NB4 (cell line): ENCODE measurements at regions not wholly inside any gene's neighbourhood (a gene's known extent, or its start where the extent isn't known, plus 50 kb on each side); places are given as distances from the start of the nearest gene placed in this dataset.

Source experiments
- CTCF ChIP-seq: IDR thresholded peaks from one replicate; pipeline ENCODE4 v1.5.1; 2012; ENCODE audit warnings: low read depth, low read length
- MAX ChIP-seq: IDR thresholded peaks from 2 replicates; pipeline ENCODE4 v1.6.1; 2011; ENCODE audit warnings: low read depth, low read length
- MYC ChIP-seq: IDR thresholded peaks from 2 replicates; pipeline ENCODE4 v1.6.1; 2011; ENCODE audit warnings: low read depth, low read length
- POLR2A ChIP-seq: IDR thresholded peaks from 2 replicates; pipeline ENCODE4 v1.6.1; 2011; ENCODE audit warnings: mild to moderate bottlenecking; ENCODE audit not compliant: insufficient read length; ENCODE audit errors: extremely low read depth

DNA sequence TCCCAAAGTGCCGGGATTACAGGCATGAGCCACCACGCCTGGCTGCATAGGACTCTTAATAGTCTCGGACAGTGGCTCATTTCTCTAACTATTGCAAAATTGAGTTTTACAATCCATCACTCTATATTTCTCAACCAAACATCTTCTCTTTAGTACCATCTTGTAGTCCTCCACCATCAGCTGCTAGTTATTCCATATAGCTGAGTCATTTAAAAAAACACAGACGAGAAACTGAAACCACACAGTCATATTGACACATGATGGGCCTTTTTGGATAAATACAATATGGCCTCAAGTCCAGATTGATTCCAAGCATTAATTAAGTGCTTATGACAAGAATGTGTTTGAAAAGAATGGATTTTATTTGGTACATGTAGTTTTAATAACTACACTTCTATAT, 599.1 kb downstream of the MEI4 start:
- no peak for TF ChIP-seq POLR2A
- no peak for TF ChIP-seq CTCF
- no peak for TF ChIP-seq MAX
- no peak for TF ChIP-seq MYC
